HG02623 (cell line): ENCODE measurements at regions not wholly inside any gene's neighbourhood (a gene's known extent, or its start where the extent isn't known, plus 50 kb on each side); places are given as distances from the start of the nearest gene placed in this dataset.
A peak's percentile ranks its signal among the peaks of the same experiment; 100 is the strongest.

ENCODE experiments used
- ATAC-seq: cut with Tn5 transposase; IDR thresholded peaks from one replicate; pipeline ENCODE4 v1.9.1; 2021; ENCODE audit warnings: moderate library complexity; ENCODE audit not compliant: unreplicated experiment

DNA sequence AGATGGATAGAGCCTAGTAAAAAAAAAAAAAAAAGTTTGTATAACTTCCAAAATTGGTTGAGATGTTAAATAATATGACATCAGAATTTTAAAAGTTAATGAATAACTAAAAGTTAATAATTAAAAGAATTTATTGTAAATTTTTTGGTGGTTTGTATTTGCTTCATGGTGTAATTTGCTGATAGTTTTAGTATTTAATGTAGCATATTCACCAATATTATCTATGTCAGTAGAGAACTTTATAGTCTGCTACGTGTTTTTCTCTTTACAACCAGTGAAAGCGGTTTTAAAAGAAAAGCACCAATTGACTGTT lies 51.8 kb upstream of the STEAP4 start:
- no peak for ATAC-seq

DNA sequence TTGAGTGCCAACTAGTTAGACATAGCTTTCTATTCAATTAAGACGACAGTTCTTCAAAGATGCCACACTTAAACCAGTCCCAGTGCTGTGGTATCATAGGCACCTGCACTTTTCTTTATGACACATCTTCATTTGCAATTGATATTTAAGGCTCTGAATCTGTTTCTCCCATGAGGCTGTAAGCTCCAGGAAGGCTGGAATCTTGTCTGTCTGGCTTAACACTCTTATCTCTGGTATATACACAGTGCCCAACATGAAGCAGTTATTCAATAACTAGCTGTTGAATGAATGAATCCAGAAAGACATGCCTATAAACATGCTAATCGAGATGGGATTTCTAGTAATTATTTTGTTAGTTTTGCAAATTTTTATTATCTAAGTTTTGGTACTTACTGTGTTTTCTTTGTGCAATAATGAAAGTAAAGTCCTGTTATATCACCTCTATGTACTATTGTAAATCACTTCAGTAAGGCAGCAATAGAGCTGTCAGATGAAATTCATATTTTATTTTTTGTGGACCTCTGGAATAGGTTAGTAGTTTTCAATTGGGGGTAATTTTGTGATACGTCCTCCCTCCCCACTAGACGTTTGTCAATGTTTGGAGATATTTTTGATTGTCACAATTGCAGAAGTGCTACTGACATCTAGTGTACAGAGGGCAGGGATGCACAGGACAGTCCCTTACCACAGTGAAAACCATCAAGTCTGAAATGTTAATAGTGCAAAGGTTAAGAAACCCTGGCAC lies 51.3 kb upstream of the STEAP4 start:
- ATAC-seq, result peak; percentile 76

- ATAC-seq, result no peak
These were observed 50.6 kb upstream of the STEAP4 start for GRCh38 chr7:88357294-88357693.
